BE2C (cell line): ENCODE measurements at regions not wholly inside any gene's neighbourhood (a gene's known extent, or its start where the extent isn't known, plus 50 kb on each side); places are given as distances from the start of the nearest gene placed in this dataset.

Source experiments
- DNase-seq: peaks from one replicate; pipeline ENCODE4 v3.0.0-alpha.2; 2020
- H3K27me3 ChIP-seq: fragments of 250-450 bp; sonication (Bioruptor Pico); 2 replicates; pipeline ENCODE4 v1.5.1; 2020; ENCODE audit warnings: mild to moderate bottlenecking
- H3K36me3 ChIP-seq: fragments of 250-450 bp; sonication (Bioruptor Pico); 2 replicates; pipeline ENCODE4 v1.5.1; 2020; ENCODE audit warnings: mild to moderate bottlenecking
- H3K4me1 ChIP-seq: fragments of 250-450 bp; sonication (Bioruptor Pico); 2 replicates; pipeline ENCODE4 v1.5.1; 2020
- H3K4me3 ChIP-seq: 2 replicates; pipeline ENCODE4 v1.5.1; 2011; ENCODE audit warnings: low read depth, low read length
- H3K9me3 ChIP-seq: fragments of 250-450 bp; sonication (Bioruptor Pico); 2 replicates; pipeline ENCODE4 v1.5.1; 2020
- TF ChIP-seq, protein P1 (sequence below): IDR thresholded peaks from 2 replicates; pipeline ENCODE4 v1.5.1; 2012; ENCODE audit warnings: mild to moderate bottlenecking, low read depth, low read length

DNA sequence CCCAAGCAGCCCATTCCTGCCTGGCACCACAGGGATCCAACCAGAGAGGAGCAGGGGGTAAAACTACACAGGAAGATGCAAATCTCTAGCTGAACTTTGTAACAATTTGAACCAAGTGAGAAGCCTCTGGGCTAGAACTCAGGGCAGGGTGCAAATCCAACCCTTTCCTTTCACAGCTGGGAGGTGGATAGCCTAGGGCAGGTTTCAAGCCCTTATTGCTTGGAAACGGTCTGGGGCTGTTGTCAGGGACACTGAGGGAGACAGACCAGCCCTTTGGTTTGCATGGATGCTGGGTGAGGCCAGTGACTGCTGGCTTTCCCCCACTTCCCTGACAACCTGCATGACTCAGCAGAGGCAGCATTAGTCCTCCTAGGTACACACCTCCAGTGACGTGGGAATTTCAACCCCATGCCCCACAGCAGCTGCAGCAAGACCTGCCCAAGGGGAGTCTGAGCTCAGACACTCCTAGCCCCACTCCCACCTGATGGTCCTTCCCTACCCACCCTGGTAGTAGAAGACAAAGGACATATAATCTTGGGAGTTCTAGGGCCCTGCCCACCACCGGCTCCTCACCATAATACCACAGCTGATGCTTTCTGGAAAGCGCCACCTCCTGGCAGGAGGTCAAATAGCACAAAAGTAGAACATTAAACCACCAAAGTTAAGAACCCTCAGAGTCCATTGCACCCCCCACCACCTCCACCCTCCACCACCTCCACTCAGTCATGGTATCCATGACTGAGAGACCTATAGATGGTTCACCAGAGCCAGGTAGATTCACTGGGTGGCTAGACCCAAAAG is 797.7 kb upstream of the MAN1A1 start:
- Histone ChIP-seq H3K4me1 (no peaks in the 10 kb centered on the region), H3K27me3 (no peaks in the 10 kb centered on the region), H3K9me3 (peaks cover 3% of the 10 kb centered on the region; the same call in 1 of the 2 replicates), H3K36me3 (no peaks in the 10 kb centered on the region; the same call in 1 of the 2 replicates), H3K4me3 (no peak overlapping the region)
- DNase-seq, result no peak
- TF ChIP-seq, protein P1, sequence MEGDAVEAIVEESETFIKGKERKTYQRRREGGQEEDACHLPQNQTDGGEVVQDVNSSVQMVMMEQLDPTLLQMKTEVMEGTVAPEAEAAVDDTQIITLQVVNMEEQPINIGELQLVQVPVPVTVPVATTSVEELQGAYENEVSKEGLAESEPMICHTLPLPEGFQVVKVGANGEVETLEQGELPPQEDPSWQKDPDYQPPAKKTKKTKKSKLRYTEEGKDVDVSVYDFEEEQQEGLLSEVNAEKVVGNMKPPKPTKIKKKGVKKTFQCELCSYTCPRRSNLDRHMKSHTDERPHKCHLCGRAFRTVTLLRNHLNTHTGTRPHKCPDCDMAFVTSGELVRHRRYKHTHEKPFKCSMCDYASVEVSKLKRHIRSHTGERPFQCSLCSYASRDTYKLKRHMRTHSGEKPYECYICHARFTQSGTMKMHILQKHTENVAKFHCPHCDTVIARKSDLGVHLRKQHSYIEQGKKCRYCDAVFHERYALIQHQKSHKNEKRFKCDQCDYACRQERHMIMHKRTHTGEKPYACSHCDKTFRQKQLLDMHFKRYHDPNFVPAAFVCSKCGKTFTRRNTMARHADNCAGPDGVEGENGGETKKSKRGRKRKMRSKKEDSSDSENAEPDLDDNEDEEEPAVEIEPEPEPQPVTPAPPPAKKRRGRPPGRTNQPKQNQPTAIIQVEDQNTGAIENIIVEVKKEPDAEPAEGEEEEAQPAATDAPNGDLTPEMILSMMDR, result peak; percentile 29

DNA sequence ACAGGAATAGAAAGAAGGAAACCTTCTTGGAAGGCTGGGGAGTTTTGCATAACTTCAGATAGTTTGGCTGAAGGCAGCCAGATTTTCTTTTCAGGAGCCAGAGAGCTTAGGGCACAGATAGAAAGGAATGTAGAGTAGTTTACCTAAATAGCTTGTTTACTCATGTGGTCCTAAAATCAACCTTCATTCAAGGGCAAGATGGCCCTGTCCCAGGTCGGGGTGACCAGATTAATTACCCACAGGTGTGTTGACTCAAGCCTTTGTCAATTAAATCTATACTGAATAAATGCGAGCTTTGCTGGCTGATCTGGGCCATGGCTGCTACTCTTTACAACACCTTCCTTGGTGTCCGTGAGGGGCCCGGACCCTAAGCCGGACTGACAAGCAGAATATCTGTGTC is 792.0 kb upstream of the MAN1A1 start:
- 0 out of 2 replicates have a peak, but pooled peaks cover 2% of the 10 kb centered on the region for H3K4me1 ChIP-seq
- H3K9me3 ChIP-seq, result no peaks in the 10 kb centered on the region
- no peaks in the 10 kb centered on the region for H3K36me3 ChIP-seq
- TF ChIP-seq, protein P1, result no peak
- DNase-seq, result no peak
- no peak overlapping the region for H3K4me3 ChIP-seq
- no peaks in the 10 kb centered on the region for H3K27me3 ChIP-seq

DNA sequence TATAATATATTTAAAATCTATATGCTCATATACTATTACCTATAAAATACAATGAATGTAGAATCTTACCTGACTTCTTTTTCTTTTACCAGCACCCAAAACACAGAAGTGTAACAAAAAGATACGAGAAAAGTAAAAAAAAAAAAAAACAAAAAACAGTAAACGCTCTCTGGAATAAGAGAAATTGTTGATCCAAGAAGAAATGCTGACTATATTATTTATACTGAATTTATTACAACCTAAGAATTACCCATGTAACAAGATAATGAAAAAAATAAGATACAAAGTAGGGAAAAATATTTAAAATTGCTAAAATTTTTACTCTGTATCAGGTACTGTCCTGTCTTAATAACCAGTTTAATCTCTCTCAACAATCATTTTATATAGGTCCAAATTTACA is 787.9 kb upstream of the MAN1A1 start:
- TF ChIP-seq, protein P1, result no peak
- H3K4me1 ChIP-seq, result 0 out of 2 replicates have a peak, but pooled peaks cover 2% of the 10 kb centered on the region
- no peak for DNase-seq
- no peaks in the 10 kb centered on the region for H3K27me3 ChIP-seq
- no peak overlapping the region for H3K4me3 ChIP-seq
- H3K9me3 ChIP-seq, result no peaks in the 10 kb centered on the region
- no peaks in the 10 kb centered on the region for H3K36me3 ChIP-seq

DNA sequence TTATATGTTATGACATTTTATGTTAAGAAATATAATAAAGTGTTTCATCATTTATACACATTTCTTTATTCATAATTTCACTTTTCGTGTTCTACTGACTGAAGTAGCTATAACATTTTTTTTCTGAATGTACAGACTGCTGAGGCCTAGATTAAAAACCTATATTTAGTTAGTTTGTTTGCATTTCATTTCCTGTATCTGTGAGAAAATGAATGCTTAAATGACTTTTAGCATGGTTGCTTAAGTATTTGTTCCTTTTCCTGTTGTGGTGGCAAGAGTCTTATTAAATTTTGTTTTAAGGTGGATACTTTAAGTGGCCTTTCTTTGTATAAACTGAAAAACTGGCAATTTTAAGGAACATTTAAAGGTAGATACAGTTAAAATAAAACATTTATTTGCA is 779.7 kb upstream of the MAN1A1 start:
- TF ChIP-seq, protein P1, result no peak
- Histone ChIP-seq H3K9me3 (no peaks in the 10 kb centered on the region), H3K27me3 (no peaks in the 10 kb centered on the region), H3K4me1 (no peaks in the 10 kb centered on the region), H3K36me3 (no peaks in the 10 kb centered on the region; the same call in 1 of the 2 replicates), H3K4me3 (no peak overlapping the region)
- no peak for DNase-seq

DNA sequence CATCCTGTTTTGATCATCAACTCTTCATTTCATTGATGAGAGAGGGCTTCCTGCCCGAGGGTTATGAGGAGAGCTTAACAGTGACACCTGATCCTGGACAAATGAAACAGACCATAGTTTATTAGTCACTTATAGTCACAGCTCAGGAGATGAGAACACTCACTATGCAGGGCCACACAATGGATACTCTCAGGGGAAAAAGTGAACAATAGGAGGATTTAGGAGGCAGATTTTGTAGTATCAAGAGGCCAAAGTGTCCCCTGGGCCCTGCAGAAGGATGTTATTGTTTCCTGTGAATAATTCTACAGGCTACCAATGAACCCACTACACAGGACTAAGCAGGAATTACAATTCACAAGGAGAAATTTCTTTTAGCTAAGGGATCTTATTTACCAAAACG is 772.8 kb upstream of the MAN1A1 start:
- Histone ChIP-seq H3K9me3 (no peaks in the 10 kb centered on the region), H3K36me3 (no peaks in the 10 kb centered on the region), H3K27me3 (no peaks in the 10 kb centered on the region), H3K4me1 (no peaks in the 10 kb centered on the region), H3K4me3 (no peak overlapping the region)
- DNase-seq, result no peak
- TF ChIP-seq, protein P1, result no peak

DNA sequence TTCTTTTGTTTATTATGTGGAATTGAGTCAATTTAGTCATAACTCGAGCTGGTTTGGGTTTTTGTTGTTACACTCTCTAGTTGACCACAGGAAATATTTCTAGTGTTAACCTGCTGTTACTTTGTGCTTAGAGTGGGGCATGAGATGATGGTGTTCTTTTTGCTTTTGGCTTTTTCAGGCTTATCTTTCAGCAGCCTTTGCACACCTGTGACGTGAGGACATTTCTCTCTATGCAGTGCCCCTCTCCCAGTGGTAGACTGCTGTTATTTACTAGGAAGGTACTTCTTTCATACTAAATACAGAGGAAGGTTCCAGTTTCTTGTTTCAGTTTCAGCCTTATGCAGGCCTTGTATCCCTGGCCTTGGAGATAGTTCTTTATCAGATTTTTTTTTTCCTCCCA is 766.8 kb upstream of the MAN1A1 start:
- Histone ChIP-seq H3K27me3 (no peaks in the 10 kb centered on the region), H3K4me3 (no peak overlapping the region), H3K9me3 (no peaks in the 10 kb centered on the region), H3K4me1 (no peaks in the 10 kb centered on the region), H3K36me3 (no peaks in the 10 kb centered on the region)
- TF ChIP-seq, protein P1, result no peak
- DNase-seq, result no peak
